ENCODE measurements at regions not wholly inside any gene's neighbourhood (a gene's known extent, or its start where the extent isn't known, plus 50 kb on each side); places are given as distances from the start of the nearest gene placed in this dataset.

GRCh38 chr10:107540981-107541380 is 376.5 kb upstream of the SORCS1 start:
- no peak overlapping the region for H3K4me2 ChIP-seq
- H4K20me1 ChIP-seq (ENCODE audit: insufficient read depth, poor library complexity, severe bottlenecking) = no peaks in the 10 kb centered on the region
- no peaks in the 10 kb centered on the region for H3K36me3 ChIP-seq (replicated peaks; ENCODE audit: insufficient read depth, low read depth)
- H3K27ac ChIP-seq = no peak overlapping the region
- TF ChIP-seq, protein P1, sequence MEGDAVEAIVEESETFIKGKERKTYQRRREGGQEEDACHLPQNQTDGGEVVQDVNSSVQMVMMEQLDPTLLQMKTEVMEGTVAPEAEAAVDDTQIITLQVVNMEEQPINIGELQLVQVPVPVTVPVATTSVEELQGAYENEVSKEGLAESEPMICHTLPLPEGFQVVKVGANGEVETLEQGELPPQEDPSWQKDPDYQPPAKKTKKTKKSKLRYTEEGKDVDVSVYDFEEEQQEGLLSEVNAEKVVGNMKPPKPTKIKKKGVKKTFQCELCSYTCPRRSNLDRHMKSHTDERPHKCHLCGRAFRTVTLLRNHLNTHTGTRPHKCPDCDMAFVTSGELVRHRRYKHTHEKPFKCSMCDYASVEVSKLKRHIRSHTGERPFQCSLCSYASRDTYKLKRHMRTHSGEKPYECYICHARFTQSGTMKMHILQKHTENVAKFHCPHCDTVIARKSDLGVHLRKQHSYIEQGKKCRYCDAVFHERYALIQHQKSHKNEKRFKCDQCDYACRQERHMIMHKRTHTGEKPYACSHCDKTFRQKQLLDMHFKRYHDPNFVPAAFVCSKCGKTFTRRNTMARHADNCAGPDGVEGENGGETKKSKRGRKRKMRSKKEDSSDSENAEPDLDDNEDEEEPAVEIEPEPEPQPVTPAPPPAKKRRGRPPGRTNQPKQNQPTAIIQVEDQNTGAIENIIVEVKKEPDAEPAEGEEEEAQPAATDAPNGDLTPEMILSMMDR (IDR thresholded peaks at IDR 0.05; ENCODE audit: poor library complexity) = no peak
- TF ChIP-seq EZH2 (IDR thresholded peaks at IDR 0.05; ENCODE audit: borderline replicate concordance) (no peak), EZH2phosphoT487 (IDR thresholded peaks at IDR 0.05; ENCODE audit: low read depth, severe bottlenecking, unreplicated experiment) (no peak)
- DNase-seq (ENCODE audit: low spot score) = no peak
- H3K79me2 ChIP-seq = no peaks in the 10 kb centered on the region
- no peak overlapping the region for H3K4me3 ChIP-seq
- H3K9me3 ChIP-seq (ENCODE audit: low read depth) = no peaks in the 10 kb centered on the region
- no peaks in the 10 kb centered on the region for H3K9me2 ChIP-seq (replicated peaks; ENCODE audit: insufficient read depth)
- WGBS (ENCODE audit: low lambda C conversion rate, missing lambda C conversion rate) = 89% methylated on average over 1 of the region's 1 CpG
- no peaks in the 10 kb centered on the region for H3K4me1 ChIP-seq (ENCODE audit: insufficient read depth)
- no peak overlapping the region for H2AFZ ChIP-seq
- no peaks in the 10 kb centered on the region for H3K27me3 ChIP-seq

GRCh38 chr10:107529350-107529749 is 364.8 kb upstream of the SORCS1 start:
- H3K9me3 ChIP-seq (ENCODE audit: low read depth) = no peaks in the 10 kb centered on the region
- no peak overlapping the region for H3K4me3 ChIP-seq
- H3K9me2 ChIP-seq (replicated peaks; ENCODE audit: insufficient read depth) = no peaks in the 10 kb centered on the region
- H3K4me2 ChIP-seq = no peak overlapping the region
- no peaks in the 10 kb centered on the region for H3K4me1 ChIP-seq (ENCODE audit: insufficient read depth)
- no peaks in the 10 kb centered on the region for H3K27me3 ChIP-seq
- H3K36me3 ChIP-seq (replicated peaks; ENCODE audit: insufficient read depth, low read depth) = no peaks in the 10 kb centered on the region
- no peak for DNase-seq (ENCODE audit: low spot score)
- 64% methylated on average over 2 of the region's 2 CpGs for WGBS (ENCODE audit: low lambda C conversion rate, missing lambda C conversion rate)
- H3K27ac ChIP-seq = no peak overlapping the region
- H2AFZ ChIP-seq = no peak overlapping the region
- TF ChIP-seq, protein P1 (IDR thresholded peaks at IDR 0.05; ENCODE audit: poor library complexity) = no peak
- no peak for TF ChIP-seq EZH2phosphoT487 (IDR thresholded peaks at IDR 0.05; ENCODE audit: low read depth, severe bottlenecking, unreplicated experiment)
- no peak for TF ChIP-seq EZH2 (IDR thresholded peaks at IDR 0.05; ENCODE audit: borderline replicate concordance)
- no peaks in the 10 kb centered on the region for H4K20me1 ChIP-seq (ENCODE audit: insufficient read depth, poor library complexity, severe bottlenecking)
- H3K79me2 ChIP-seq = no peaks in the 10 kb centered on the region

- WGBS (ENCODE audit: low lambda C conversion rate, missing lambda C conversion rate) = 95% methylated on average over 4 of the region's 4 CpGs
- TF ChIP-seq EZH2 (IDR thresholded peaks at IDR 0.05; ENCODE audit: borderline replicate concordance) (no peak), EZH2phosphoT487 (IDR thresholded peaks at IDR 0.05; ENCODE audit: low read depth, severe bottlenecking, unreplicated experiment) (no peak)
- TF ChIP-seq, protein P1 (IDR thresholded peaks at IDR 0.05; ENCODE audit: poor library complexity) = no peak
These were observed 355.8 kb upstream of the SORCS1 start for GRCh38 chr10:107520348-107520747.

DNA sequence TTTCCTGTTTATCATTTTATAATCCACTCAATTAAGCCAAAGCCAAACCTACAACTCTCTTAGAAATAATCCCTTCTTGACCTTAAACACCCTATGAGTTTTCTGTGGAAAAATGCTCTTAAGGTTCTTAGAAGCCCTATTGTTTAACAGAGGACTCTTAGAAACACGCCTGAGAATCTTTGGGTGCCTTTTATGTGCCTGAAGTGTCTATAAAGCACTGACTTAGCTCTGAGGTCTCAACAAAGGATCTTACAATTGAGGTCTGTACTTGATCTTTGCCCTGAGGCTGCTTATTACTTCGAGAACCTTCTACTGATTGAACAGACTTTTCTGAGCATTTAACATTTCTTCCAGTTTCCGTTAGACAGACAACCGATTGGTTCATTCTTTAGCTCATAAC is 353.3 kb upstream of the SORCS1 start:
- no peaks in the 10 kb centered on the region for H3K36me3 ChIP-seq (replicated peaks; ENCODE audit: insufficient read depth, low read depth)
- no peak overlapping the region for H2AFZ ChIP-seq
- H4K20me1 ChIP-seq (ENCODE audit: insufficient read depth, poor library complexity, severe bottlenecking) = no peaks in the 10 kb centered on the region
- no peak for DNase-seq (ENCODE audit: low spot score)
- H3K27ac ChIP-seq = no peak overlapping the region
- H3K4me3 ChIP-seq = no peak overlapping the region
- H3K27me3 ChIP-seq = no peaks in the 10 kb centered on the region
- 59% methylated on average over 4 of the region's 4 CpGs for whole genome bisulfite sequencing (ENCODE audit: low lambda C conversion rate, missing lambda C conversion rate)
- no peak overlapping the region for H3K4me2 ChIP-seq
- no peaks in the 10 kb centered on the region for H3K4me1 ChIP-seq (ENCODE audit: insufficient read depth)
- H3K79me2 ChIP-seq = no peaks in the 10 kb centered on the region
- H3K9me3 ChIP-seq (ENCODE audit: low read depth) = no peaks in the 10 kb centered on the region
- no peaks in the 10 kb centered on the region for H3K9me2 ChIP-seq (replicated peaks; ENCODE audit: insufficient read depth)
- TF ChIP-seq, protein P1 (IDR thresholded peaks at IDR 0.05; ENCODE audit: poor library complexity) = no peak
- TF ChIP-seq EZH2 (IDR thresholded peaks at IDR 0.05; ENCODE audit: borderline replicate concordance) = no peak
- no peak for TF ChIP-seq EZH2phosphoT487 (IDR thresholded peaks at IDR 0.05; ENCODE audit: low read depth, severe bottlenecking, unreplicated experiment)

More at GRCh38 chr10:107520348-107520747, 355.8 kb upstream of the SORCS1 start:
- Histone ChIP-seq H3K4me1 (ENCODE audit: insufficient read depth) (no peaks in the 10 kb centered on the region), H3K79me2 (no peaks in the 10 kb centered on the region), H2AFZ (no peak overlapping the region), H3K9me2 (replicated peaks; ENCODE audit: insufficient read depth) (no peaks in the 10 kb centered on the region), H3K4me2 (no peak overlapping the region), H3K36me3 (replicated peaks; ENCODE audit: insufficient read depth, low read depth) (no peaks in the 10 kb centered on the region), H4K20me1 (ENCODE audit: insufficient read depth, poor library complexity, severe bottlenecking) (no peaks in the 10 kb centered on the region), H3K27ac (no peak overlapping the region), H3K4me3 (no peak overlapping the region), H3K9me3 (ENCODE audit: low read depth) (no peaks in the 10 kb centered on the region), H3K27me3 (no peaks in the 10 kb centered on the region)
- no peak for DNase-seq (ENCODE audit: low spot score)
